WTC11 (cell line): ENCODE measurements at regions not wholly inside any gene's neighbourhood (a gene's known extent, or its start where the extent isn't known, plus 50 kb on each side); places are given as distances from the start of the nearest gene placed in this dataset.

Source experiments
- CTCF ChIP-seq: fragments of 200-600 bp; IDR thresholded peaks from 2 replicates; pipeline ENCODE4 v1.8.0; 2022; ENCODE audit warnings: antibody characterized with exemption
- ELF4 ChIP-seq: sonication (generic); formaldehyde crosslinking; IDR thresholded peaks from 2 replicates; pipeline ENCODE4 v1.8.1; 2022; ENCODE audit warnings: low read depth, mild to moderate bottlenecking, moderate library complexity, missing genetic modification reagents
- MAX ChIP-seq: sonication (generic); formaldehyde crosslinking; IDR thresholded peaks from 2 replicates; pipeline ENCODE4 v1.8.0; 2022; ENCODE audit warnings: mild to moderate bottlenecking, missing genetic modification reagents
- NR2C2 ChIP-seq: sonication (generic); formaldehyde crosslinking; IDR thresholded peaks from 2 replicates; pipeline ENCODE4 v1.8.0; 2022; ENCODE audit warnings: mild to moderate bottlenecking, missing genetic modification reagents
- SP1 ChIP-seq: sonication (generic); formaldehyde crosslinking; conservative IDR thresholded peaks from 2 replicates; pipeline ENCODE4 v1.8.1; 2022; ENCODE audit warnings: missing genetic modification reagents

GRCh38 chr1:118615066-118615465 lies 373.1 kb downstream of the TBX15 start:
- no peak for TF ChIP-seq CTCF
- no peak for TF ChIP-seq MAX (CRISPR knock-in tag)
- no peak for TF ChIP-seq ELF4
- TF ChIP-seq NR2C2 (CRISPR knock-in tag): no peak
- no peak for TF ChIP-seq SP1 (CRISPR knock-in tag)
